ENCODE measurements at regions not wholly inside any gene's neighbourhood (a gene's known extent, or its start where the extent isn't known, plus 50 kb on each side); places are given as distances from the start of the nearest gene placed in this dataset.

- no peak overlapping the region for H3K4me3 Mint-ChIP-seq
- no peaks in the 10 kb centered on the region for H3K4me1 Mint-ChIP-seq
- DNase-seq: no peak
- H3K9me3 Mint-ChIP-seq: peaks cover 4 to 38% (median 21%) of the 10 kb centered on the region in 9 donors
- no peaks in the 10 kb centered on the region for H3K36me3 Mint-ChIP-seq
- no peak overlapping the region for H3K27ac Mint-ChIP-seq
- H3K27me3 Mint-ChIP-seq: no peaks in the 10 kb centered on the region
- POLR2A ChIA-PET: no interaction called here
- no peak for ATAC-seq
Observed at GRCh38 chr5:104652271-104652861, 1089.8 kb upstream of the NUDT12 start.

GRCh38 chr5:104650313-104651055, 1087.9 kb upstream of the NUDT12 start:
- ATAC-seq (no peak), DNase-seq (no peak)
- no peaks in the 10 kb centered on the region for H3K27me3 Mint-ChIP-seq
- no peaks in the 10 kb centered on the region for H3K36me3 Mint-ChIP-seq
- H3K4me1 Mint-ChIP-seq: no peaks in the 10 kb centered on the region
- POLR2A ChIA-PET: no interaction called here
- no peak overlapping the region for H3K27ac Mint-ChIP-seq
- H3K4me3 Mint-ChIP-seq: no peak overlapping the region
- H3K9me3 Mint-ChIP-seq: peaks cover 3 to 28% (median 18%) of the 10 kb centered on the region in 9 donors

GRCh38 chr5:104646416-104646815, 1083.8 kb upstream of the NUDT12 start:
- no peak overlapping the region for H3K27ac Mint-ChIP-seq
- POLR2A ChIA-PET: no interaction called here

GRCh38 chr5:104643320-104643719, 1080.7 kb upstream of the NUDT12 start:
- peaks cover 0 to 11% (median 0%) of the 10 kb centered on the region in 9 donors for H3K9me3 Mint-ChIP-seq
- ATAC-seq (no peak), DNase-seq (no peak)
- POLR2A ChIA-PET: no interaction called here
- no peak overlapping the region for H3K4me3 Mint-ChIP-seq
- no peaks in the 10 kb centered on the region for H3K27me3 Mint-ChIP-seq
- no peaks in the 10 kb centered on the region for H3K36me3 Mint-ChIP-seq
- no peak overlapping the region for H3K27ac Mint-ChIP-seq
- H3K4me1 Mint-ChIP-seq: no peaks in the 10 kb centered on the region

More at GRCh38 chr5:104646416-104646815, 1083.8 kb upstream of the NUDT12 start:
- no peak for DNase-seq
- Mint-ChIP-seq H3K4me1 (no peaks in the 10 kb centered on the region), H3K4me3 (no peak overlapping the region), H3K27me3 (no peaks in the 10 kb centered on the region), H3K36me3 (no peaks in the 10 kb centered on the region), H3K9me3 (peaks cover 0 to 17% (median under 1%) of the 10 kb centered on the region in 9 donors)
- ATAC-seq: no peak

GRCh38 chr5:104635227-104635626, 1072.6 kb upstream of the NUDT12 start:
- POLR2A ChIA-PET: no interaction called here
- H3K36me3 Mint-ChIP-seq: no peaks in the 10 kb centered on the region
- H3K27ac Mint-ChIP-seq: no peak overlapping the region
- DNase-seq (no peak), ATAC-seq (no peak)
- peaks cover 0 to 11% (median 4%) of the 10 kb centered on the region in 9 donors for H3K9me3 Mint-ChIP-seq
- no peak overlapping the region for H3K4me3 Mint-ChIP-seq
- H3K4me1 Mint-ChIP-seq: no peaks in the 10 kb centered on the region
- no peaks in the 10 kb centered on the region for H3K27me3 Mint-ChIP-seq

- no peak for DNase-seq
- H3K27ac Mint-ChIP-seq: no peak overlapping the region
- H3K9me3 Mint-ChIP-seq: peaks cover 0 to 11% (median 6%) of the 10 kb centered on the region in 9 donors
- POLR2A ChIA-PET: no interaction called here
- no peaks in the 10 kb centered on the region for H3K4me1 Mint-ChIP-seq
- ATAC-seq: no peak
- H3K27me3 Mint-ChIP-seq: no peaks in the 10 kb centered on the region
- H3K4me3 Mint-ChIP-seq: no peak overlapping the region
- no peaks in the 10 kb centered on the region for H3K36me3 Mint-ChIP-seq
Observed at GRCh38 chr5:104628911-104629310, 1066.3 kb upstream of the NUDT12 start.

- no peak for DNase-seq
- ATAC-seq: no peak
- H3K36me3 Mint-ChIP-seq: no peaks in the 10 kb centered on the region
- POLR2A ChIA-PET: no interaction called here
- no peaks in the 10 kb centered on the region for H3K4me1 Mint-ChIP-seq
- H3K27me3 Mint-ChIP-seq: no peaks in the 10 kb centered on the region
- no peak overlapping the region for H3K4me3 Mint-ChIP-seq
- H3K9me3 Mint-ChIP-seq: peaks cover 0 to 11% (median 5%) of the 10 kb centered on the region in 9 donors
- no peak overlapping the region for H3K27ac Mint-ChIP-seq
Observed at GRCh38 chr5:104626122-104626521, 1063.5 kb upstream of the NUDT12 start.

- H3K27me3 Mint-ChIP-seq: no peaks in the 10 kb centered on the region
- ATAC-seq (no peak), DNase-seq (no peak)
- POLR2A ChIA-PET: no interaction called here
- H3K4me1 Mint-ChIP-seq: no peaks in the 10 kb centered on the region
- H3K9me3 Mint-ChIP-seq: peaks cover 0 to 16% (median 7%) of the 10 kb centered on the region in 9 donors
- H3K36me3 Mint-ChIP-seq: no peaks in the 10 kb centered on the region
- no peak overlapping the region for H3K27ac Mint-ChIP-seq
- H3K4me3 Mint-ChIP-seq: no peak overlapping the region
Observed at GRCh38 chr5:104612005-104612404, 1049.4 kb upstream of the NUDT12 start.

- H3K27me3 Mint-ChIP-seq: no peaks in the 10 kb centered on the region
- H3K27ac Mint-ChIP-seq: no peak overlapping the region
- H3K36me3 Mint-ChIP-seq: no peaks in the 10 kb centered on the region
- no peak overlapping the region for H3K4me3 Mint-ChIP-seq
- no peaks in the 10 kb centered on the region for H3K4me1 Mint-ChIP-seq
- DNase-seq: no peak
- peaks cover 0 to 16% (median 7%) of the 10 kb centered on the region in 9 donors for H3K9me3 Mint-ChIP-seq
- ATAC-seq: no peak
- POLR2A ChIA-PET: no interaction called here
Observed at GRCh38 chr5:104611135-104611767, 1048.7 kb upstream of the NUDT12 start.

GRCh38 chr5:104606258-104606829, 1043.8 kb upstream of the NUDT12 start:
- no peaks in the 10 kb centered on the region for H3K36me3 Mint-ChIP-seq
- POLR2A ChIA-PET: no interaction called here
- no peak overlapping the region for H3K27ac Mint-ChIP-seq
- DNase-seq (no peak), ATAC-seq (no peak)
- H3K9me3 Mint-ChIP-seq: peaks cover 0 to 18% (median 13%) of the 10 kb centered on the region in 9 donors
- no peak overlapping the region for H3K4me3 Mint-ChIP-seq
- no peaks in the 10 kb centered on the region for H3K27me3 Mint-ChIP-seq
- H3K4me1 Mint-ChIP-seq: no peaks in the 10 kb centered on the region

- H3K4me3 Mint-ChIP-seq: no peak overlapping the region
- POLR2A ChIA-PET: no interaction called here
- H3K4me1 Mint-ChIP-seq: no peaks in the 10 kb centered on the region
- H3K27ac Mint-ChIP-seq: no peak overlapping the region
- H3K27me3 Mint-ChIP-seq: no peaks in the 10 kb centered on the region
- DNase-seq (no peak), ATAC-seq (no peak)
- peaks cover 0 to 21% (median 13%) of the 10 kb centered on the region in 9 donors for H3K9me3 Mint-ChIP-seq
- no peaks in the 10 kb centered on the region for H3K36me3 Mint-ChIP-seq
Observed at GRCh38 chr5:104599726-104600125, 1037.1 kb upstream of the NUDT12 start.

- Mint-ChIP-seq H3K9me3 (peaks cover 0 to 16% (median 13%) of the 10 kb centered on the region in 9 donors), H3K4me1 (no peaks in the 10 kb centered on the region), H3K4me3 (no peak overlapping the region), H3K36me3 (no peaks in the 10 kb centered on the region), H3K27me3 (no peaks in the 10 kb centered on the region), H3K27ac (no peak overlapping the region)
- ATAC-seq: no peak
- DNase-seq: no peak
- POLR2A ChIA-PET: no interaction called here
Observed at GRCh38 chr5:104598285-104598684, 1035.7 kb upstream of the NUDT12 start.

GRCh38 chr5:104594850-104595249, 1032.3 kb upstream of the NUDT12 start:
- DNase-seq (no peak), ATAC-seq (no peak)
- POLR2A ChIA-PET: no interaction called here
- H3K4me3 Mint-ChIP-seq: no peak overlapping the region
- H3K27me3 Mint-ChIP-seq: no peaks in the 10 kb centered on the region
- H3K9me3 Mint-ChIP-seq: peaks cover 0 to 24% (median 12%) of the 10 kb centered on the region in 9 donors
- H3K27ac Mint-ChIP-seq: no peak overlapping the region
- no peaks in the 10 kb centered on the region for H3K36me3 Mint-ChIP-seq
- no peaks in the 10 kb centered on the region for H3K4me1 Mint-ChIP-seq

Data from naive thymus-derived CD8-positive, alpha-beta T cell (primary cell).